D341Med (cell line): ENCODE measurements at regions not wholly inside any gene's neighbourhood (a gene's known extent, or its start where the extent isn't known, plus 50 kb on each side); places are given as distances from the start of the nearest gene placed in this dataset.

Experiments used
- DNase-seq: peaks from one replicate; pipeline ENCODE4 v3.0.0; 2012; ENCODE audit warnings: low spot score

- DNase-seq = no peak
Observed at GRCh38 chr22:27350306-27350705, 451.2 kb downstream of the MN1 start.

GRCh38 chr22:27352426-27352825 lies 449.1 kb downstream of the MN1 start:
- no peak for DNase-seq

GRCh38 chr22:27358096-27358870 lies 443.3 kb downstream of the MN1 start:
- no peak for DNase-seq

GRCh38 chr22:27370269-27370668 lies 431.3 kb downstream of the MN1 start:
- no peak for DNase-seq

GRCh38 chr22:27370987-27371386 lies 430.6 kb downstream of the MN1 start:
- DNase-seq = no peak

- DNase-seq = no peak
Observed at GRCh38 chr22:27372364-27372763, 429.2 kb downstream of the MN1 start.

GRCh38 chr22:27372969-27373670 lies 428.4 kb downstream of the MN1 start:
- no peak for DNase-seq

GRCh38 chr22:27377501-27378295 lies 423.9 kb downstream of the MN1 start:
- DNase-seq = no peak

- DNase-seq = no peak
Observed at GRCh38 chr22:27378311-27378800, 423.2 kb downstream of the MN1 start.

GRCh38 chr22:27378995-27379394 lies 422.6 kb downstream of the MN1 start:
- no peak for DNase-seq

GRCh38 chr22:27380855-27381254 lies 420.7 kb downstream of the MN1 start:
- DNase-seq = no peak

- DNase-seq = no peak
Observed at GRCh38 chr22:27381552-27381951, 420.0 kb downstream of the MN1 start.

GRCh38 chr22:27381960-27382742 lies 419.4 kb downstream of the MN1 start:
- DNase-seq = no peak

- DNase-seq = no peak
Observed at GRCh38 chr22:27382947-27383346, 418.6 kb downstream of the MN1 start.

- no peak for DNase-seq
Observed at GRCh38 chr22:27383896-27384295, 417.7 kb downstream of the MN1 start.

GRCh38 chr22:27385261-27385998 lies 416.1 kb downstream of the MN1 start:
- DNase-seq = no peak

GRCh38 chr22:27386186-27386585 lies 415.4 kb downstream of the MN1 start:
- DNase-seq = no peak

- DNase-seq = no peak
Observed at GRCh38 chr22:27387561-27387960, 414.0 kb downstream of the MN1 start.

- DNase-seq = no peak
Observed at GRCh38 chr22:27388090-27388600, 413.4 kb downstream of the MN1 start.

- no peak for DNase-seq
Observed at GRCh38 chr22:27389727-27390075, 411.9 kb downstream of the MN1 start.
